ENCODE measurements at regions not wholly inside any gene's neighbourhood (a gene's known extent, or its start where the extent isn't known, plus 50 kb on each side); places are given as distances from the start of the nearest gene placed in this dataset.

DNA sequence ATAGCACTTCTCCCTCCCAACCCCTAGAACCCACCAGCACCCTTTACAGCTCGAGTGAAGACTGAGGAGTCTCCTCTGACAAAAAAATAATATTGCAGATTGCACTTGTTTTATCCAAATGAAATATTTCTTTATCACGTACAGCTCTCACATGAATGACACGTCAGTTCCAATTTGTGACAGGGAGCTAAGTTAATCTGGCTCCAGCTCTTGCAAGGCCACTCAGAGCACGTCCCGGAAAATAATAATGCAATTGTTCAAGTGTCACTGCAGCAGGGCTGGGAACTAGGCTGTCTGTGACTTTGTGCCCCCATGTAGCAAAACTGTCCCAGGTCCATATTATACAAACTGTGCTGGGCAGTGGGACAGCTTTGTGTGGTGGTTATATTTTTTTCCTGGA is 539.6 kb downstream of the VRK1 start:
- DNase-seq (ENCODE audit: low spot score in 2 of 2), result no peak
- TF ChIP-seq, protein P1, sequence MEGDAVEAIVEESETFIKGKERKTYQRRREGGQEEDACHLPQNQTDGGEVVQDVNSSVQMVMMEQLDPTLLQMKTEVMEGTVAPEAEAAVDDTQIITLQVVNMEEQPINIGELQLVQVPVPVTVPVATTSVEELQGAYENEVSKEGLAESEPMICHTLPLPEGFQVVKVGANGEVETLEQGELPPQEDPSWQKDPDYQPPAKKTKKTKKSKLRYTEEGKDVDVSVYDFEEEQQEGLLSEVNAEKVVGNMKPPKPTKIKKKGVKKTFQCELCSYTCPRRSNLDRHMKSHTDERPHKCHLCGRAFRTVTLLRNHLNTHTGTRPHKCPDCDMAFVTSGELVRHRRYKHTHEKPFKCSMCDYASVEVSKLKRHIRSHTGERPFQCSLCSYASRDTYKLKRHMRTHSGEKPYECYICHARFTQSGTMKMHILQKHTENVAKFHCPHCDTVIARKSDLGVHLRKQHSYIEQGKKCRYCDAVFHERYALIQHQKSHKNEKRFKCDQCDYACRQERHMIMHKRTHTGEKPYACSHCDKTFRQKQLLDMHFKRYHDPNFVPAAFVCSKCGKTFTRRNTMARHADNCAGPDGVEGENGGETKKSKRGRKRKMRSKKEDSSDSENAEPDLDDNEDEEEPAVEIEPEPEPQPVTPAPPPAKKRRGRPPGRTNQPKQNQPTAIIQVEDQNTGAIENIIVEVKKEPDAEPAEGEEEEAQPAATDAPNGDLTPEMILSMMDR (IDR thresholded peaks at IDR 0.05), result no peak
- TF ChIP-seq POLR2AphosphoS5 (IDR thresholded peaks at IDR 0.05) (no peak), POLR2A (IDR thresholded peaks at IDR 0.05) (no peak), EP300 (IDR thresholded peaks at IDR 0.05) (no peak)
- Histone ChIP-seq H3K27me3 (no peaks in the 10 kb centered on the region), H3K4me1 (no peaks in the 10 kb centered on the region), H3K9me3 (no peaks in the 10 kb centered on the region), H3K4me3 (no peak overlapping the region), H3K27ac (no peak overlapping the region), H3K36me3 (no peaks in the 10 kb centered on the region)
- 78% methylated on average over 5 of the region's 5 CpGs for WGBS

DNA sequence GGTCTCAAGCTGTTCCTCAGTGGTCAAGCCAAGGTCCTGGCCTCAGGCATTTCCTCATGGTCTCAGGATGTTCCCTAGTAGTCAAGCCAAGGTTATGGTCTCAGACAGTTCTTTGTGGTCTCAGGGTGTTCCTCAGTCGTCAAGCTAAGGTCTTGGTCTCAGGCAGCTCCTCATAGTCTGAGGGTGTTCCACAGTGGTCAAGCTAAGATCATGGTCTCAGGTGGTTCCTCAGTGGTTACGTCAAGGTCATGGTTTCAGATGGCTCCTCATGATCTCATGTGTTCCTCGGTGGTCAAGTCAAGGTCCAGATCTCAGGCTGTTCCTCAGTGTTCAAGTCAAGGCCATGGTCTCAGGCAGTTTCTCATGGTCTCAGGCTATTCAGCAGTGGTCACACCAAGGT is 540.1 kb downstream of the VRK1 start:
- Histone ChIP-seq H3K4me1 (no peaks in the 10 kb centered on the region), H3K27me3 (no peaks in the 10 kb centered on the region), H3K36me3 (no peaks in the 10 kb centered on the region), H3K9me3 (no peaks in the 10 kb centered on the region), H3K27ac (no peak overlapping the region), H3K4me3 (no peak overlapping the region)
- DNase-seq (ENCODE audit: low spot score in 2 of 2), result no peak
- 89% methylated on average over 1 of the region's 3 CpGs for WGBS
- no peak for TF ChIP-seq POLR2AphosphoS5 (IDR thresholded peaks at IDR 0.05)
- TF ChIP-seq, protein P1 (IDR thresholded peaks at IDR 0.05), result no peak
- no peak for TF ChIP-seq POLR2A (IDR thresholded peaks at IDR 0.05)
- no peak for TF ChIP-seq EP300 (IDR thresholded peaks at IDR 0.05)

DNA sequence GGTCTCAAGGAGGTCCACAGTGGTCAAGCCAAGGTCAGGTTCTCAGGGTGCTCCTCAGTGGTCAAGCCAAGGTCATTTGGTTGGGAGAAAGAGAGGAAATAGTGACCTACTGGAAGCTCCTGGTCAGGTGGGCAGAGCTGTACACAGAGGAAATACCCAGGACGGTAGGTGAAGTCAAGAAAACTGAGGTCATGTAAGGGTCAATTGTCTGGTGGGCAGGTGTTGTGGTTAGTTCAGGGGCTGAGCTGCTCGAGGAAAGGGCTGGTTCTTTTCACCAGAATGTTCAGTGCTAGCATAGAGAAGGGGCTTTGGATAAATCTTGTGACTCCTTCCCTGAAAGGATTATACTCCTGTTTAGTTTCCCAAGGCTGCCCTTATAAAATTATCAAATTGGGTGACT is 540.5 kb downstream of the VRK1 start:
- no peaks in the 10 kb centered on the region for H3K9me3 ChIP-seq
- no peak for DNase-seq (ENCODE audit: low spot score in 2 of 2)
- no peaks in the 10 kb centered on the region for H3K4me1 ChIP-seq
- H3K4me3 ChIP-seq, result no peak overlapping the region
- TF ChIP-seq EP300 (IDR thresholded peaks at IDR 0.05) (no peak), POLR2A (IDR thresholded peaks at IDR 0.05) (no peak), POLR2AphosphoS5 (IDR thresholded peaks at IDR 0.05) (no peak)
- TF ChIP-seq, protein P1 (IDR thresholded peaks at IDR 0.05), result no peak
- 84% methylated on average over 2 of the region's 2 CpGs for WGBS
- no peak overlapping the region for H3K27ac ChIP-seq
- H3K27me3 ChIP-seq, result no peaks in the 10 kb centered on the region
- no peaks in the 10 kb centered on the region for H3K36me3 ChIP-seq

DNA sequence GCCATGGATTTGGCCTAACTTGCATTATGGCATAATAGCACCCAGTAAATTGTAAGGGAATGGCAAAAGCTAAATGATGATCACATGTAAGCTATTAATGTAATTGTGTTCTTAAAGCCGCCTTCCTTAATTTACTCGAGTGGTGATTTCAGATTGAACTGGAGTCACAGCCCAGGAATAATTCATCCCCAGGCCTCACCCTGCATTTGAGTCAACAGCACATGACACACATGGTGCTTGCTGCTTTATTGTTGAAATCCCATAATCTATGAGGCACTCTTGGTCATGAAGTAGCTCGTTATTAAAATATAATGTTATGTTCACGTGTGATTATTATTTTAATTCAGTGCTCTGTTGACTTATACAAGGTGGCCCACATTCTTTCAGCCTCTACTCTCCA is 547.5 kb downstream of the VRK1 start:
- no peaks in the 10 kb centered on the region for H3K4me1 ChIP-seq
- H3K36me3 ChIP-seq, result no peaks in the 10 kb centered on the region
- DNase-seq (ENCODE audit: low spot score in 2 of 2), result no peak
- no peaks in the 10 kb centered on the region for H3K9me3 ChIP-seq
- TF ChIP-seq, protein P1 (IDR thresholded peaks at IDR 0.05), result no peak
- TF ChIP-seq EP300 (IDR thresholded peaks at IDR 0.05) (no peak), POLR2AphosphoS5 (IDR thresholded peaks at IDR 0.05) (no peak), POLR2A (IDR thresholded peaks at IDR 0.05) (no peak)
- 96% methylated on average over 4 of the region's 4 CpGs for WGBS
- no peak overlapping the region for H3K27ac ChIP-seq
- H3K4me3 ChIP-seq, result no peak overlapping the region
- H3K27me3 ChIP-seq, result peaks cover 10% of the 10 kb centered on the region

DNA sequence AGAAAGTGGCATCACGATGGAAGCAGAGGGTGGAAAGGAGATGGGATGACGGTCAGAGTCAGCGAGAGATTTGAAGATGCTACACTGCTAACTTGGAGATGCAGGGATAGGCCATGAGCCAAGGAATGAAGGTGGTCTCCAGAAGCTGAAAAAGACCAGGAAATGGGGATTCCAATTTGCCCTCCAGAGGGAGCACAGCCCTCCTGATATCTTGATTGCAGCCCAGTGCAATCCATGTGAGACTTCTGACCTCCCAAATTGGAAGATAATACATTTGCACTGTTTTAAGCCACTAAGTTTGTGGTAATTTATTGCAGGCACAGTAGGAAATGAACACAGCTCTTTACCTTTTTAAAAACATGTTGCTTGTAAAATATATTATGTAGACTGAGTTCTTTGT is 549.5 kb downstream of the VRK1 start:
- H3K27me3 ChIP-seq, result peaks cover 10% of the 10 kb centered on the region
- no peak overlapping the region for H3K4me3 ChIP-seq
- no peaks in the 10 kb centered on the region for H3K9me3 ChIP-seq
- TF ChIP-seq POLR2A (IDR thresholded peaks at IDR 0.05) (no peak), POLR2AphosphoS5 (IDR thresholded peaks at IDR 0.05) (no peak), EP300 (IDR thresholded peaks at IDR 0.05) (no peak)
- TF ChIP-seq, protein P1 (IDR thresholded peaks at IDR 0.05), result no peak
- DNase-seq (ENCODE audit: low spot score in 2 of 2), result no peak
- H3K27ac ChIP-seq, result no peak overlapping the region
- H3K4me1 ChIP-seq, result no peaks in the 10 kb centered on the region
- no peaks in the 10 kb centered on the region for H3K36me3 ChIP-seq
- WGBS, result 95% methylated on average over 3 of the region's 3 CpGs

Data from suprapubic skin (tissue), 4 donors.